ENCODE measurements at regions not wholly inside any gene's neighbourhood (a gene's known extent, or its start where the extent isn't known, plus 50 kb on each side); places are given as distances from the start of the nearest gene placed in this dataset.

DNA sequence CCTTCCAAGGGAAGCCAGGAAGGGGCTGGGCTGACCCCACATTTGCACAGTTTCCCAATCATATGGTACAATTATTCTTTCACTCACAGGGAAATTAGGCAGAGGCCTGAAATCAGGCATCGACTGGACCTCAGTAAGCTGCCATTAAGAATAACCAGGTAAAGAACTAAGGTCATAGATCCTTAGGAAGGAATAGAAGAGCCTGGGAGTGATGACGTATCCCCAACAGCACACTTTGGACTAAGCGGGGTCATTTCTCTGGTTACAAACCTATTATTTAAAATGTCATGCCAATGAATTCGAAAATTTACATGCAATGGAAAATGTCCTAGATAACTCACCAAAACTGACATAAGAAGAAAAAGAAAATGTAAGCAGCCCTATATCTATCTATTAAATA lies 118.2 kb downstream of the BRD1 start:
- no peak overlapping the region for H3K27ac Mint-ChIP-seq
- CTCF ChIA-PET, result no interaction called here

DNA sequence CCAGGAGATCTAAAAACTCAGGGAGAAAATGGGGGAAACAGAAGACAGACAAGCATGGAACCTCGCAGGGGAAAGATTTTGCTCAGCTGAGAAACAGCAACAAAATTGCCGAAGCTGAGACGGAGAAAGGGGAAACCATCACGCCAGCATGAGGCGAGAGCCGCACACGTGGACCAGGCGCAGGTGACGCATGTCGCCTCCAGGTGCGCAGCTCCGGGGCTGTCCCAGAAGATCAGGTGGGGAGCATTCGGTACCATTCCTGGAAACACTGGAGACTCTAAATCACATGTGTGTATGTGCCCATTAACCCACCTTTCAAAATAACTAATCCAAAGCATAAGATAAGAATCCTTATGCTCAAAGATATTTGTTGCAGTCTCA lies 121.7 kb downstream of the BRD1 start:
- no peak for ATAC-seq (ENCODE audit: low read depth)
- Histone ChIP-seq H2AFZ (ENCODE audit: insufficient read depth, low read depth, low read length, poor library complexity, severe bottlenecking) (no peak overlapping the region), H3K4me3 (ENCODE audit: control extremely low read depth in 1 of 5, extremely low read depth in 1 of 5, insufficient read depth in 1 of 5, low read depth in 2 of 5, low read length in 4 of 5) (no peak overlapping the region), H3K4me1 (ENCODE audit: control insufficient read depth in 2 of 2, insufficient read depth in 2 of 2, low read length in 2 of 2) (peaks cover 0 to 11% of the 10 kb centered on the region in 2 donors), H3K4me2 (replicated peaks; ENCODE audit: low read depth, low read length, poor library complexity, severe bottlenecking) (peak overlapping the region; percentile 36), H3K9ac (ENCODE audit: low read length) (no peak overlapping the region), H4K20me1 (ENCODE audit: control insufficient read depth, insufficient read depth, low read length, poor library complexity, severe bottlenecking) (no peaks in the 10 kb centered on the region), H3K27me3 (replicated peaks in 1 of 4; ENCODE audit: control extremely low read depth in 1 of 4, control insufficient read depth in 3 of 4, insufficient read depth in 4 of 4, low read length in 3 of 4) (peaks cover 0 to 67% (median 15%) of the 10 kb centered on the region in 4 experiments), H3K79me2 (ENCODE audit: control insufficient read depth, insufficient read depth, low read length) (no peaks in the 10 kb centered on the region), H3K27ac (ENCODE audit: low read length in 2 of 2) (no peak overlapping the region), H3K36me3 (replicated peaks in 1 of 2; ENCODE audit: control extremely low read depth in 1 of 2, control insufficient read depth in 1 of 2, extremely low read depth in 1 of 2, insufficient read depth in 2 of 2, low read length in 1 of 2) (no peaks in the 10 kb centered on the region), H3K9me3 (ENCODE audit: control extremely low read depth in 1 of 3, control insufficient read depth in 2 of 3, insufficient read depth in 1 of 3, low read length in 2 of 3) (peaks cover 0 to 55% (median 18%) of the 10 kb centered on the region in 3 donors)
- ChIA-PET POLR2A (no interaction called here), CTCF (no interaction called here)
- H3K9me3 Mint-ChIP-seq (ENCODE audit: insufficient read depth), result peaks cover 9% of the 10 kb centered on the region
- intact Hi-C loops (cut with micrococcal nuclease), result no loop called here
- H3K4me1 Mint-ChIP-seq, result peaks cover 7% of the 10 kb centered on the region
- no peak for DNase-seq
- peak overlapping the region; percentile 19 for H3K4me3 Mint-ChIP-seq
- H3K27me3 Mint-ChIP-seq, result peaks cover 54% of the 10 kb centered on the region
- no peak for TF ChIP-seq EZH2 (IDR thresholded peaks at IDR 0.05; ENCODE audit: borderline replicate concordance, insufficient read depth, low read depth, low read length, poor library complexity, severe bottlenecking)
- TF ChIP-seq, protein P1, sequence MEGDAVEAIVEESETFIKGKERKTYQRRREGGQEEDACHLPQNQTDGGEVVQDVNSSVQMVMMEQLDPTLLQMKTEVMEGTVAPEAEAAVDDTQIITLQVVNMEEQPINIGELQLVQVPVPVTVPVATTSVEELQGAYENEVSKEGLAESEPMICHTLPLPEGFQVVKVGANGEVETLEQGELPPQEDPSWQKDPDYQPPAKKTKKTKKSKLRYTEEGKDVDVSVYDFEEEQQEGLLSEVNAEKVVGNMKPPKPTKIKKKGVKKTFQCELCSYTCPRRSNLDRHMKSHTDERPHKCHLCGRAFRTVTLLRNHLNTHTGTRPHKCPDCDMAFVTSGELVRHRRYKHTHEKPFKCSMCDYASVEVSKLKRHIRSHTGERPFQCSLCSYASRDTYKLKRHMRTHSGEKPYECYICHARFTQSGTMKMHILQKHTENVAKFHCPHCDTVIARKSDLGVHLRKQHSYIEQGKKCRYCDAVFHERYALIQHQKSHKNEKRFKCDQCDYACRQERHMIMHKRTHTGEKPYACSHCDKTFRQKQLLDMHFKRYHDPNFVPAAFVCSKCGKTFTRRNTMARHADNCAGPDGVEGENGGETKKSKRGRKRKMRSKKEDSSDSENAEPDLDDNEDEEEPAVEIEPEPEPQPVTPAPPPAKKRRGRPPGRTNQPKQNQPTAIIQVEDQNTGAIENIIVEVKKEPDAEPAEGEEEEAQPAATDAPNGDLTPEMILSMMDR (IDR thresholded peaks at IDR 0.05), result no peak
- WGBS (ENCODE audit: insufficient coverage), result 30% methylated on average over 9 of the region's 13 CpGs
- H3K27ac Mint-ChIP-seq, result no peak overlapping the region

More for the DNA sequence above, 118.2 kb downstream of the BRD1 start:
- Histone ChIP-seq H2AFZ (ENCODE audit: insufficient read depth, low read depth, low read length, poor library complexity, severe bottlenecking) (no peak overlapping the region), H3K27ac (ENCODE audit: low read length in 2 of 2) (no peak overlapping the region), H3K36me3 (replicated peaks in 1 of 2; ENCODE audit: control extremely low read depth in 1 of 2, control insufficient read depth in 1 of 2, extremely low read depth in 1 of 2, insufficient read depth in 2 of 2, low read length in 1 of 2) (no peaks in the 10 kb centered on the region), H3K27me3 (replicated peaks in 1 of 4; ENCODE audit: control extremely low read depth in 1 of 4, control insufficient read depth in 3 of 4, insufficient read depth in 4 of 4, low read length in 3 of 4) (peaks cover 0 to 58% (median 12%) of the 10 kb centered on the region in 4 experiments), H4K20me1 (ENCODE audit: control insufficient read depth, insufficient read depth, low read length, poor library complexity, severe bottlenecking) (no peaks in the 10 kb centered on the region), H3K4me2 (replicated peaks; ENCODE audit: low read depth, low read length, poor library complexity, severe bottlenecking) (no peak overlapping the region), H3K9ac (ENCODE audit: low read length) (no peak overlapping the region), H3K9me3 (ENCODE audit: control extremely low read depth in 1 of 3, control insufficient read depth in 2 of 3, insufficient read depth in 1 of 3, low read length in 2 of 3) (peaks cover 0 to 28% (median 7%) of the 10 kb centered on the region in 3 donors), H3K4me3 (ENCODE audit: control extremely low read depth in 1 of 5, extremely low read depth in 1 of 5, insufficient read depth in 1 of 5, low read depth in 2 of 5, low read length in 4 of 5) (no peak overlapping the region), H3K79me2 (ENCODE audit: control insufficient read depth, insufficient read depth, low read length) (no peaks in the 10 kb centered on the region), H3K4me1 (ENCODE audit: control insufficient read depth in 2 of 2, insufficient read depth in 2 of 2, low read length in 2 of 2) (peaks cover 0 to 11% of the 10 kb centered on the region in 2 donors)
- DNase-seq (no peak), ATAC-seq (ENCODE audit: low read depth) (no peak)
- 86% methylated on average over 1 of the region's 4 CpGs for WGBS (ENCODE audit: insufficient coverage)
- no peak for TF ChIP-seq EZH2 (IDR thresholded peaks at IDR 0.05; ENCODE audit: borderline replicate concordance, insufficient read depth, low read depth, low read length, poor library complexity, severe bottlenecking)
- TF ChIP-seq, protein P1 (IDR thresholded peaks at IDR 0.05), result no peak
- Mint-ChIP-seq H3K4me1 (peaks cover 7% of the 10 kb centered on the region), H3K4me3 (no peak overlapping the region), H3K27me3 (peaks cover 60% of the 10 kb centered on the region), H3K9me3 (ENCODE audit: insufficient read depth) (peaks cover 3% of the 10 kb centered on the region)
- POLR2A ChIA-PET, result no interaction called here
- intact Hi-C loops (cut with micrococcal nuclease), result no loop called here
